Panc1 (cell line): ENCODE measurements at regions not wholly inside any gene's neighbourhood (a gene's known extent, or its start where the extent isn't known, plus 50 kb on each side); places are given as distances from the start of the nearest gene placed in this dataset.

ENCODE experiments used
- CTCF ChIP-seq: fragments of 450-650 bp; IDR thresholded peaks from 2 replicates; pipeline ENCODE4 v1.5.1; 2017; ENCODE audit warnings: mild to moderate bottlenecking
- POLR2AphosphoS5 ChIP-seq: IDR thresholded peaks from 2 replicates; pipeline ENCODE4 v1.6.1; 2012; ENCODE audit warnings: mild to moderate bottlenecking, low read depth, low read length, moderate library complexity
- TCF7L2 ChIP-seq: IDR thresholded peaks from 2 replicates; pipeline ENCODE4 v1.6.1; 2011; ENCODE audit warnings: mild to moderate bottlenecking, low read depth, low read length, inconsistent platforms

GRCh38 chr4:181676546-181676945 lies 566.7 kb upstream of the TENM3 start:
- TF ChIP-seq CTCF (no peak), TCF7L2 (no peak), POLR2AphosphoS5 (no peak)
